LoVo (cell line): ENCODE measurements at regions not wholly inside any gene's neighbourhood (a gene's known extent, or its start where the extent isn't known, plus 50 kb on each side); places are given as distances from the start of the nearest gene placed in this dataset.
"Not testable (repeated sequence)": the region's sequence is repeated elsewhere in the genome, so short reads cannot be mapped to it uniquely, and the experiment has no call there.

Experiments used
- DNase-seq: peaks from one replicate; pipeline ENCODE4 v3.0.0-alpha.2; 2016; ENCODE audit warnings: low spot score

DNA sequence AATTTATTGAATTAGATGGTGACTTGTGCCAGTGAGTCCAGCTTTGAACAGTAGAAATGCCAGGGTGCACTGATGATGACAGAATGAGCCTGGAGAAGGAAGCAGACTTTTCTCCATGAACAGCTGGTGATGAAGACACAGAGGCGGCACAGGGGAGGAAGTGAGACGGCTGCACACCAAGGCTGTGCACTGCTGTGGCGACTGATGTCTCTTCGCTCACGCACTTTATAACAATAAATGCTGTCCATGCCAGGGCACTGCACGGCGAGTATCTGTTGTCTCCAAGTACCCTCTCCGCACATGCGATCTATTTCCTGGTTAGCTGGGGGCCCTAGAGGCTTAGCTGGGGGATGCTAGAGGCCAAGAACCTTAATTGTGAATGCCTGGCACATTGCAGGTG, 175.2 kb downstream of the TMEM200C start:
- no peak for DNase-seq

DNA sequence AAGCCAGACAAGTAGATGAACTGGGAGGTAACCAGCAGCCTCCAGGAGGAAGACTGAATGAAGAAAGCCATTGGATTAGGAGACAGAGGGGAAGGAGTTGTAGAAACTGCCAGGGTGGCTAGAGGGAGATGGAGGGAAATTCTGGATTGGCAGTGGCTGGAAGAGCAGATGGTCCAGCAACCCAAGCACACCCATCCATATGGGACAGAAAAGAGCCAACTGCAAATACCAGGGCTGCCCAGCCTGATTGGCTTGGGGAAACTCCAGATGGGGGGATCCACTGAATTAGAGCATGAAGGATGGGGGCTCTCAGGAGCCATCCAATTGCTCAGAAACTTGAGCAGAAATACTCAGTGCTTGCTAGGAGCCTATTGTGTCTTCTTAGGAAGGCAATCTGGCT, 173.5 kb upstream of the EPB41L3 start:
- DNase-seq, result no peak

DNA sequence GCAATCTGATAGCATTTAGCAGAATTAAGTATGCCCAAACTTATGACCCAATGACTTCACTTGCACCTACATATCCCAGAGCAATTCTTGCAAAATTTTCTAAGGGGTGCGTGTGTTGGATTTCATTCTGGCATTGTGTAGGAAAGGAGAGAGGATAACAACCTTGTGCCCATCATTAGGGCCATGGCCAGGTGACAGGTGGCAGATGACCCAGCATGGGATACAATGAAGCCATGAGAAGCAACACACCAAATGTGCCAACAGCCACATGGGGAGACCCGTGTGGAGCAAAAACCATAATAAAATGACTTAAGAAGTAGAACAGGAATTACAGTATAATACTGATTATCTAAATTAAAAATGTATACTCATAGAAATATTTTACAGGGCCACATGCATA, 166.9 kb upstream of the EPB41L3 start:
- DNase-seq, result no peak

DNA sequence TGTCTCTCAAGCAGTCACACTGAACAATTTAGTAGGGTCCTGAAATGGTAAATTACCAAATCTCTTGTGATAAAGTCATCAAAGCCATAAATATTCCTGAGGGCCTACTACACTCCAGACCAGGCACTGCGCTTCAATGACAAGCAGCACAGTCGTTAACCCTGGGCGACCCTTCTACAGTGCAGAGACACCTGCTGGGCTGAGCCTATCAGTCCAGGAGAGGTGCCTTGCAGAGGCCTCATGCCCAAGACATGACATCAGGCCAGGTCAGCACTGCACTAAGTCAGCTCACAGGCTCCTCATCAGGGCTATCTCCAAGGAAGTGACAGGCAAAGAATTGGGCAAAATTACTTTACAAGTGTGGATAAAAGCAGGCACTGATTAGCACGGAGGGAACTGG, 166.4 kb upstream of the EPB41L3 start:
- DNase-seq, result no peak

DNA sequence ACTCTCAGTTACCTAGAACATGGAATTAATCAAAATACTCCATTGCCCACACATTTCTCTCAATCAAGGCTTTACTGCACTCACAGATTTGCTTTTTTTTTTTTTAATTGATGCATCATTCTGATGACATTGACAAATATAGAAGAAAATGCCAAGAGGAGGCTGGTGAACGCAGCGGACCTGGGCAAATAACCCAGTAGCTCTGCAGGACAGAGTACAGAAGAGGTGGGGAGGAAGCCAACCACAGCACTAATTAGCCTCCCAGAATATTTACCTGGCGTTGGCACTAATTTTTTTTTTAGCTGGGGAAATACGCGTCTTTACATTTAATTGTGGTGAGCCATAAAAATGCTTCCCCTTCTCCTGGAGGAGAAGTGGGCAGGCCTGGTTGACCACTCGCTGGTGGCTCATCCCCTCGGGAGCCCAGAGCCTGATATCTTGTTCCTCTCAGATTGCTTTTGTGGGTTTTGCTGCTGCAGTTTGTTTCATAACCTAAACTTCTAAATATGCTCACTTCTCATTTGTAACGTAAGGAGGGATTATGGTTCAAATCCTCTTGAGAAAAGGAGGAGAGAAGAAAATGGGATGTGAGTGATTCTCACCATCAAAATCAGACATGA, 165.8 kb upstream of the EPB41L3 start:
- no peak for DNase-seq

DNA sequence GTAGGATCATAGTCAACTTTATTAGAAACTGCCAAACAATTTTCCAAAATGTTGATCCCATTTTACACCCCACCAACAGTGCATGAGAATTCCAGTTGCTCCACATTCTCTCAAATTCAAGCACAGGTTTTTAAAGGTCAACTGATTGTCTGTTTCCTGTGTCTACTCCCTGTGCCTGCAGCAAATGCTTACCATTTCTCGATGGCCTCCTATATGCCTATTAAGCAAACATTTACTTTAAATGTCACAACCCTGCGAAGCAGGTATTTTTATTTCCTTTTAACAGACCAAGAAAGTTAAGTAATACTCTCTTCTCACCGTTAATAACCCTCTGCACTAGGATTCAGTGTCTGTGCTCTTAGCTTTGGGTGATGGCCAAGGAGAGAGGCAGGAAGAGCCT, 163.8 kb upstream of the EPB41L3 start:
- DNase-seq, result no peak

DNA sequence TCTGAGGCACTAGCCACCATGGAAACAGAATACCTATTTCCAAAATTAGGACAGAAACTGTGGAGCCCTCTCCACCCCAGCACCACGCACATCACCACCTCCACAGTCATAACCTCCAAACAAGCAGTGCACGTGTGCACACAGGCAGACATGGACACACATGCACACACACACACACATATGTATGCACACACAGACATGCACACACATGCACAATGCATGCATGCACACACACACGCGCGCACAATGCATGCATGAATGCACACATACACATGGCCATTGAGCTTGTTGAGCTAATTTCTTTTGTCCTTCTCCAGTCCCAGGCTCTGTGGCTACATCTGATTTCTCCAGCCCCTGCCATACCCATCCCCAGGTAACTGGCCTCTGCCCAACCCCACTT, 161.6 kb upstream of the EPB41L3 start:
- no peak for DNase-seq

DNA sequence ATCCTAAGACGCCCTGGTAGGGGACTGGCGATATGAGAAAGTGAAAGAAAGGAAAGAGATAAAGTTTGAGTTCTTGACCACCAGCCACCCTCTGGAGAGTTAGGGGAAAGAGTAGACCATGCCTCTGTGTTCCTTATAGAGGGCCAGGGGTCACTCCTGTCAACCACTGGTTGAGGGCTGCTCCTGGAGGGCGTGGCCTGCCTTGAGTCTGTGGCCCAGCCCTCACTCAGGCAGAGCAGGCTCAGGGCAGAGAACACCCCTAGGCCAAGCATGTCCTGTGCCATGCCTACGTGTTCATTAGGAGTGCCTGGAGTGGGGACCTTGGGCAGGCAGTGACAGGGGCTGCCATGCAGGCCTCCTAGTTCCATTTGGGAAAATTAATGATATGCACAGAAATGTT, 161.1 kb upstream of the EPB41L3 start:
- no peak for DNase-seq

DNA sequence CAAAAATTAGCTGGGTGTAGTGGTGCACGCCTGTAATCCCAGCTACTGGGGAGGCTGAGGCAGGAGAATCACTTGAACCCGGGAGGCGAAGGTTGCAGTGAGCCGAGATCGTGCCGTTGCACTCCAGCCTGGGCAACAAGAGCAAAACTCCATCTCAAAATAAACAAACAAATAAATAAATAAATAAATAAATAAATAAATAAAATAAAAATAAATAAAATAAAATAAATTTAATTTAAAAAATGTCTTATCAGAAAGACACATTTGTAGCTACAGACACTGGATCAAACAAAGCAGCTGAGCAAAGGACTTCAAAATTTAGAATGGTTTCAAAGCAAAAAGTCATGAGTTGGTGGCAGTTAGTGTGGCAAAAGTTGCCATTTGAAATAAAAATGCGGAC, 158.2 kb upstream of the EPB41L3 start:
- DNase-seq, result not testable (repeated sequence)

DNA sequence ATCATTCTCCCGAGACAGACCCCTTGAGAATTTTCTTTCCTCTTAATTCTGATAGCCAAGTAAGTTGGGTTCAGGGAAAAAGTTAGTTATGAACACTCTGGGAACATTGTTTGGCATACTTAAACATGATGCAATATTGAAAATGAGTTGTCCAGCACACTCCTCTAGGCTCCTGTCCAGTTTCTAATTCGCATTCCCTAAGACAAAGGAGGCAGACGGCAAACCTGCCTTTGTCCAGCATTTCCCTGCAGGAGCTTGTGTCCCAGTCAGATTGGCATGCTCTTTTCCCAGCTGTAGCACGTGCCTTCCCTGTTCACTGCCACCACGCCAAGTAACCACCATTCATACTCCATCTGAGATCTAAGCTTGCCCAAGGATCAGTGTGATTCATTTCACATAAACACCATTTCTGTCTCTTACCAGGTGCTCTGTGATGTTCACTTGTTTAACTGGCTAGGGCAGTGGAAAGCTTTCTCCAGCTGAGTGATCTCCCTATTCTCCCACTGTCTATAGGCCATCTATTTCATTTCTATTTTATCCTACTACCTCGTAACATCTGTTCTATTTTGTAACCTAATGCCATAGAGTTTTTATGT, 150.0 kb upstream of the EPB41L3 start:
- DNase-seq, result no peak

DNA sequence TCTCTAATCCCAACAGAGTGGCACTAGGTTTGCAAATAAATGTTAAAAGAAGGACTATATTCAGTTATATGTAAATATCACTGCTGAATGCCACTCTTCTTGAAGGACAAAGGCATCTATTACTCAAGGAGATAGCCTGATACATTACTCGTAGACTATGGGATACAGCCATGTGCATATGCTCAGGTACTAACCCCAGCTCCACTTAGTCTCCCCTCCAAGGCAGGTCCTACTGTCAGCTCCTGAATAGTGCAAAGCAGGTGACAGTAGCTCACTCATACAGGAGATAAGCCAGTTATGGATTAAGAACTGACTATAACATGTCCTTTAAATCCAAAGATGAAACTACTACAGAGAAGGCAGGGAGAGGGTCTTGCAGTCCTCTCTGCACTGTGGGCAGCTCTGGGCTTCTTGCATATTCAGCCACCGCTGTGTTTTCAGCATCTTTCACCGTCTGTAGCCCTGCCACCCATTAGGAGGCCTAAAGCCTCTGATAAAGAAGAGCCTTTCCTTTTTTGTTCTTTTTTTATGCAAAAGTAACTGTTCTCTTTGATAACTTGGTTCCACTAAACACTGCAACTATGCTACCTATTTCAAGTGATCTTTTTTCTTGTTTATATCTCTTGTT, 135.1 kb upstream of the EPB41L3 start:
- no peak for DNase-seq

DNA sequence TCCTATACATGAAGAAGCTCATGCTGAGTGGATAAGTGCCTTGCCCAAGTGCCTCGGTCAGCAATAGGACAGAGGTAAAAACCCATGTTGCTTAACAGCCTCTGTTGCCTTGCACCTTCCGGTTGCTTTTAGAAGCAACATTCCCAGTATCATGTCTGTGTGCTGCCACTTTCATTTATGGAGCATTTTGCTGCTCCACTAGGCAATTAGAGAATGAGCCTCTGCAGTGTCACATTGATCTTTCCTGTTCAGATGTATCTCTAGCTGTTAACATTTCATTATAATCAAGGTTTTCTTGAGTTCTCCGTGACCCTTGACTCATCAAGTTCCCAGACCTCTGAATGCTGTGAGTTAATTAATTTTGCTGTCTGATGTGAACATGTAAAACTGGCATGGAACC, 134.5 kb upstream of the EPB41L3 start:
- DNase-seq, result no peak

DNA sequence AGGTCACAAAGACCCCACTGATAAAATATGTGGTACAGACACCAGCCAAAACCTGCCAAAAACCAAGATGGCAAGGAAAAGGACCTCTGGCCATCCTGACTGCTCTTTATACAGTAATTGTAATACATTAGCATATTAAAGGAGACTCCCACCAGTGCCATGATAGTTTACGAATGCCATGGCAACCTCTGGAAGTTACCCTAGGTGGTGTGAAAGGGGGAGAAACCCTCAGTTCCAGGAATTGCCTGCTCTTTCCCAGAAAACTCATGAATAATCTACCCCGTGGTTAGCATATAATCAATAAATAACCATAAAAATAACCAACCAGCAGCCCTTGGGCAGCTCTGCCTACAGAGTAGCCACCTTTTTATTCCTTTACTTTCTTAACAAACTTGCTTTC, 129.8 kb upstream of the EPB41L3 start:
- DNase-seq, result no peak

DNA sequence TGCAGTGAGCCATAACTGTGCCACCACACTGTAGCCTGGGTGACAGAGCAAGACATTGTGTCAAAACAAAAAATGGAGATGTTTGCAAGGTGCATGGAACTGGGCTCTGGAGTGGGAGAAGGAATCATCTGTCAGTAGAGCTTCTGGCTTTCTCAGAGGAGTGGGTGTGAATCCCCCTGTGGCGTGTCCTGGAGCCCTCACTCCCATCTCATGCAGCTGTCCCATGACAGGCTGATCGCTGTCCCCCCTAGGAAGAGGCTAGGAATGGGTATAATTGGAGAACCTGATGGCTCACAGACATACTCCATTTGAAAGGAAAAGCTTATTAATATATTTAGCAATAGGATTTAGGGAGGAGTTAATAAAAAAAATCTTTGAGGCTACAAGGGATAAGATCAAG, 125.8 kb upstream of the EPB41L3 start:
- DNase-seq, result no peak

DNA sequence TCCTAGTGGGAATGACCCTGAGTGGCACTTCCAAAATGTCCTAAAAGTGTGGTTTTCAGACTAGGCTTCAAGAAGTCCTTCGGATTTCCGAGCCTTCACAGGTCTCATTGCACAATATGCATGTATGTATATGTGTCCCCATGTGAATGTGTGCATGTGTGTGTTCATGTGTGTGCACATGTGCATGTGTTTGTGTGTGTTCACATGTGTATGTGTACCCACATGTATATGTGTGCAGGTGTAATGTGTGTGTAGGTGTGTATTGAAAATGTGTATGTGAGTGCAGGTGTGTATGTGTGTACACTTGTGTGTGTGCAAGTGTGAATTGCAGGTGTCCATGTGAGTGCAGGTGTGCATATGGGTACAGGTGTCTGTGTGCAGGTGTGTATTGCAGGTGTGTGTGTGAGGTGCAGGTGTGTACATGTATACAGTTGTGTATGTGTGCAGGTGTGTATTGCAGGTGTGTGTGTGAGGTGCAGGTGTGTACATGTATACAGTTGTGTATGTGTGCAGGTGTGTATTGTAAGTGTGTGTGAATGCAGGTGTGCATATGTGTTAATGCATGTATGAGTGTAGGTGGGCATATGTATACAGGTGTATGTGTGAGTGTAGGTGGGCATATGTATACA, 124.4 kb upstream of the EPB41L3 start:
- no peak for DNase-seq

DNA sequence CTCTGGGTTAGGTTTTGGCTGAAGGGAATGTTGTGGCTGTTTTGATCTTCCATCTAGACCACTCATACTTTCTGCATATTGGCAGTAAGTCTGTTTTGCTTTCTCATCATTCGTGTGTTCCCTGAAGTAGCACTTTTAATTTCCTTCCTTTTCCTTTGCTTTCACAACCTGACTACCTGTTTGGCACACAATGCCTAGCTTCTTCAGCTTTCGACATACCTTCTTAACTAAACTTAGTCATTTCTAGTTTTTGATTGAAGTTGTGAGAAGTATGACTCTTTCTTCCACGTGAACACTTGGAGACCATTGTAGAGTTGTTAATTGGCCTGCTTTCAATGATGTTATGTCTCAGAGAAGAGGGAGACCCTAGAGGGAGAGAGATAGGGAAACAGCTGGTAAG, 123.6 kb upstream of the EPB41L3 start:
- DNase-seq, result no peak

DNA sequence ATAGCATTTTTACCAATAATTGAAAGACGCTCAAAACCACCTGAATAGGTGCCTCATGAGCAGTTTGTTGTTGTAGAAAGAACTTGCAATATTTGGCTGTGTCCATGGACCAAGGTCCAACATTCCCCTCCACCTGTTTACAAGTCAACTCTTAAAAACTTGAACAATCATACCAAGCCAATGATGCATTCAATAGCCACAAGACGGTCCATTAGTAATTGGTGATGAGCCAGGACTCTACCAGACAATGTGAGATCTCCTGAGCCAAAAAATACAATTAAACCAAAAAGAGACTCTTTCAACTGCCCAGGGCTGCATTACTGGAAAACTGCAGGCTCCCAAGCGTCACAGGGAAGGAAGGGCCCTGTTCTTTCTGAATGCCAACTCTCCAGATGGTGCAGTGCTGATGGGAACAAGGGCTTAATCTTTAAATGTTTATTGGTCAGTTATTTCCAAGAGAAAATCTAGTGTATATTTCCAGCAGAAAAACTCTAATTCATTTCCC, 118.8 kb upstream of the EPB41L3 start:
- no peak for DNase-seq

DNA sequence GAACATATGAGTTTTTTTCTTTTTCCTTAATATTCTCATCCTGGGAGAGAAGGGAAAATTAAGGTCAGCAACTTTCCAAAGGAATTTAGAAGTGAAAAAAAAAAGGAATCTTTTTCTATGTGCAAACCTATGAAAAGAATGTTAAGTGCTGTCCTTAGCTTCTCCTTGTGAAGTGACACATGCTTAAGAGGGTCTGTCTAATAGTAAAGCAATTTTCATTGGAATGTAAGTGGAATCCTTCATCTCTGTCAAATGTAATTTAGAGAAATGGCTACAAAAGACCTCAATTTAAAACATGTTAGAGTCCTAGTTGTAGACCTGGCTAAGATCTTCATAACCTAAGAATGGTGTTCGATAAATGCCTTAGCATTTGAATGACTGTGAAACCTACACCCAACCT, 117.4 kb upstream of the EPB41L3 start:
- DNase-seq, result no peak

DNA sequence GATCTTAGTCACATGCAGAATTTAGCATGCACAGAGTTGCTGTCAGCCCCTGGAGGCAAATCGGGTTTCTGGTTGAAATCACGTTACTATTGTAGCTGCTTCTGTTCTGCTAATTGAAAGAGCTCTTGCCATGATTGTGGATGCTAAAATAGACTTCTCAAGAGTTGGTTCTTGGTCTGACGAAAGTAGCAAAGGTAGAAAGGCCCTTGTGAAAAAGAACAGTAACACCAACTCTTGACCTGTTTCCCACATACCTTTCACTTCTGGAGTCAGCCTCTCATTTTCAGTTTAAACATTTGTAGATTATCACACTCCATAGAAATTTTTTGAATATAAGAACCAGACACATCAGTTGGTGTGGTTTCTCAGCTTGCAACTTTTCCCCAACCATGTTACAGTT, 110.0 kb upstream of the EPB41L3 start:
- no peak for DNase-seq

DNA sequence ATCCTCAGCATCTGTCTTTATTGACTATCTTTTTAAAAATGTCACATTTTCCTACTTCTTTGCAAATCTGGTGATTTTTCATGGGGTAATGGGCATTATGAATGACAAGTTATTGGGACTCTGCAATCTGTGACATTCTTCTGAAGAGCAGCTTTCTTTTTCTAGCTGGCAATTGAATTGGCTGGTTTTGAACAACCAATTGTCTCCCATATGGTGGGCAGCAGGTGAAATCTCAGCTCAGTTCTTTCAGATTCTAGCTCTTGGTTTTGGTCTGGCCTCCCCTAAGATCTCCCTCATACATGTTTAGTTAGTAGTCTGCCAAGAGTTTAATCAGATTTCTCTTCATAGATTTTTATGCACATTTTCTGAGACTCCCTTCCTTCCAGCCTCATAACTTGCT, 107.9 kb upstream of the EPB41L3 start:
- no peak for DNase-seq

DNA sequence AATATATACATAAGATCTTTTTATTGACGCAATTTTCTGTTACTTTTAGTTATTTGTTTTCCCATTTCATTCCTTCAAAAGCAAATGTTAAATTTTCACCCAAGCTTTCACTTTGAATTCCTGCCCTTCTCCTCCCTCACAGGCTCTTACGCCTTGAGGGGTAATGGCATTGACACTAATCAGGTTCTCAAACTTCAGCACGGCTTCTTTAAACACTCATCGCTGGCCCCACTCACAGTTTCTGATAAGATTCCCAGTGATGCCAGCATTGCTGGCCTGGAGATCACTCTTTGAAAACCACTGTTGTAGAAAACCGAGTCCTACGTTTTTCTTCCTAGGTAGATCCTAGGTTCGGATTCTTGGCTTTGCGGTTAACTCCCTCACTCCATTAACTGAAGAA, 105.6 kb upstream of the EPB41L3 start:
- no peak for DNase-seq

DNA sequence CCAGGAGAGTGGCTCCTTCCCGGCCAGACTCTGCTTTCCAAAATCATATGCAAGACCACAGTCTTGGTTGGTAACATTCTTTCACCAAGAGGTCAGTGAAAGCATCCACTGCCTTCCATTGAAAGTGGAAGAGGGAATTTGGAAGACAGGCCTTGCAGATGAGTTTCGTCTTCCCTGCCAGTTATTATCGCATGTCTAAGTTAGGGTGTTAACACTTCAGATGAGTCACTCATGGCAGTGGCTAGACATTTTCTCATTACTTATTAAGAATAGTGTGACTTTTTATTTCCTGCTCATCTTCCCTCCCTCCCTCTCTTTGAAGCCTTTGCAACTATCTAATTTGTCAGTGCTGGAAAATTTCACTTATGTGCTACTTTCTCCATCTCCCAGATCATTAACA, 102.9 kb upstream of the EPB41L3 start:
- no peak for DNase-seq

DNA sequence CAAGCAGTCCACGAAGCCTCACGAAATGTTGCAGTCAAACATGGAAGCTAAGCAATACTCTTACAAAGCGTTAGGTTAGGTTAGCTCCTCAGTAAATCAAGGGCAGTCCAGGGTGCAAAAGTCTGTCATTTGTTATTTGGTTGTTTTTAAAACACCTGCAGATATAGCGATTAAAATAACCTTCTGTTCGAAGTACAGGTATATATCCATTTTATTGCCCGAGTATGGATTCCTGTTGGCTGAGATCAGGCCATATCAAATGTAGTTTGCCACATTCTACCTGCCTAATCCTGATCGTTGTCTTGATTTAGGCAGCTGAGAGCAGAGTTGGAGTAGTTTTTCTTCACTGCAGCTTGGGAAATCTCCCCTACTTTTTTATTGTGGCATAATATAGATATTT, 99.5 kb upstream of the EPB41L3 start:
- no peak for DNase-seq
